ENCODE measurements at regions not wholly inside any gene's neighbourhood (a gene's known extent, or its start where the extent isn't known, plus 50 kb on each side); places are given as distances from the start of the nearest gene placed in this dataset.

DNA sequence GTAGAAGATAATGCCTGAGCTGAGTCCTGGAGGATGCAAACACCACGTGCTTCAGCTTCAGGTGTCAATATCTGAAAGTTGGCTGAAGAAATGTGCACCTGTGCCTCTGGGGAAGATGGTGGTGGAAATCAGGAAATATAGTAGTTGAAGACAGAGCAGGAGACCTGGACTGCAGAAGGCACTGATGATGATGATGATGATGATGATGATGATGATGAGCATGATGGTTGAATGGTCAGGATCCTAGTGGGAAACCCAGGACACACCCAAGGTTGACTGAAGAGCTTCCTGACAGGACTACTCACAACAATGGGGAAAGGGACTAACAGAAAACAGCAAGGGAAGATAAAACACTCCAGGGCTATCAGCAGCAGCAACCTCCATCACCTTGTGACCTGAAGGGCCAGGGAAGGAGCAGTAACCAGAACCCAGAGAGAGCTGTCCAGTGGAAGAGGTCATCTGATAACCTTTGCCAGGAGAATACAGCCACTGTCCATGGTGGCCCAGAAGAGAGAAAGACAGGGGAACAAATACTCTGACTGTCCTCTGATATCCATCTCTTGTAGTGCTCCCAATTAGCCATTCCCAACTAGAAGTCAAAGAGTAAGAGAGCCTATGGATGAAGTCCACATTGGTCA, 170.3 kb downstream of the TSHZ3 start:
- Histone ChIP-seq H3K27ac (no peak overlapping the region), H3K9me3 (peaks cover 6% of the 10 kb centered on the region; the same call in 2 of the 3 replicates), H3K4me2 (no peak overlapping the region), H3K4me1 (no peaks in the 10 kb centered on the region), H3K4me3 (no peak overlapping the region)
- TF ChIP-seq MAFK (IDR thresholded peaks at IDR 0.05; ENCODE audit: partially characterized antibody) (no peak), POLR2A (IDR thresholded peaks at IDR 0.05; ENCODE audit: low read length) (no peak), PHF8 (IDR thresholded peaks at IDR 0.05; ENCODE audit: borderline replicate concordance, low read depth) (no peak), MAZ (IDR thresholded peaks at IDR 0.05; ENCODE audit: borderline replicate concordance, low read depth, low read length) (no peak), EP300 (IDR thresholded peaks at IDR 0.05) (no peak), NR3C1 (IDR thresholded peaks at IDR 0.05) (no peak), ZFP36 (IDR thresholded peaks at IDR 0.05; ENCODE audit: borderline replicate concordance, partially characterized antibody) (no peak), HDAC2 (IDR thresholded peaks at IDR 0.05) (no peak), RNF2 (IDR thresholded peaks at IDR 0.05; ENCODE audit: borderline replicate concordance, low read depth) (no peak), JUNB (IDR thresholded peaks at IDR 0.05) (no peak), GATA3 (IDR thresholded peaks at IDR 0.05; ENCODE audit: borderline replicate concordance) (no peak), ZNF302 (CRISPR knock-in tag; IDR thresholded peaks at IDR 0.05) (no peak), JUN (IDR thresholded peaks at IDR 0.05) (no peak)
- TF ChIP-seq, protein P1, sequence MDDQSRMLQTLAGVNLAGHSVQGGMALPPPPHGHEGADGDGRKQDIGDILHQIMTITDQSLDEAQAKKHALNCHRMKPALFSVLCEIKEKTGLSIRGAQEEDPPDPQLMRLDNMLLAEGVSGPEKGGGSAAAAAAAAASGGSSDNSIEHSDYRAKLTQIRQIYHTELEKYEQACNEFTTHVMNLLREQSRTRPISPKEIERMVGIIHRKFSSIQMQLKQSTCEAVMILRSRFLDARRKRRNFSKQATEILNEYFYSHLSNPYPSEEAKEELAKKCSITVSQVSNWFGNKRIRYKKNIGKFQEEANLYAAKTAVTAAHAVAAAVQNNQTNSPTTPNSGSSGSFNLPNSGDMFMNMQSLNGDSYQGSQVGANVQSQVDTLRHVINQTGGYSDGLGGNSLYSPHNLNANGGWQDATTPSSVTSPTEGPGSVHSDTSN (IDR thresholded peaks at IDR 0.05): no peak
- TF ChIP-seq, protein P2, sequence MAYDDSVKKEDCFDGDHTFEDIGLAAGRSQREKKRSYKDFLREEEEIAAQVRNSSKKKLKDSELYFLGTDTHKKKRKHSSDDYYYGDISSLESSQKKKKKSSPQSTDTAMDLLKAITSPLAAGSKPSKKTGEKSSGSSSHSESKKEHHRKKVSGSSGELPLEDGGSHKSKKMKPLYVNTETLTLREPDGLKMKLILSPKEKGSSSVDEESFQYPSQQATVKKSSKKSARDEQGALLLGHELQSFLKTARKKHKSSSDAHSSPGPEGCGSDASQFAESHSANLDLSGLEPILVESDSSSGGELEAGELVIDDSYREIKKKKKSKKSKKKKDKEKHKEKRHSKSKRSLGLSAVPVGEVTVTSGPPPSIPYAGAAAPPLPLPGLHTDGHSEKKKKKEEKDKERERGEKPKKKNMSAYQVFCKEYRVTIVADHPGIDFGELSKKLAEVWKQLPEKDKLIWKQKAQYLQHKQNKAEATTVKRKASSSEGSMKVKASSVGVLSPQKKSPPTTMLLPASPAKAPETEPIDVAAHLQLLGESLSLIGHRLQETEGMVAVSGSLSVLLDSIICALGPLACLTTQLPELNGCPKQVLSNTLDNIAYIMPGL (CRISPR knock-in tag; IDR thresholded peaks at IDR 0.05; ENCODE audit: borderline replicate concordance): no peak
- TF ChIP-seq, protein P3, sequence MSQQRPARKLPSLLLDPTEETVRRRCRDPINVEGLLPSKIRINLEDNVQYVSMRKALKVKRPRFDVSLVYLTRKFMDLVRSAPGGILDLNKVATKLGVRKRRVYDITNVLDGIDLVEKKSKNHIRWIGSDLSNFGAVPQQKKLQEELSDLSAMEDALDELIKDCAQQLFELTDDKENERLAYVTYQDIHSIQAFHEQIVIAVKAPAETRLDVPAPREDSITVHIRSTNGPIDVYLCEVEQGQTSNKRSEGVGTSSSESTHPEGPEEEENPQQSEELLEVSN (IDR thresholded peaks at IDR 0.05; ENCODE audit: borderline replicate concordance, low read depth): no peak
- WGBS (ENCODE audit: missing lambda C conversion rate): 8% methylated on average over 1 of the region's 1 CpG
- DNase-seq (ENCODE audit: low read depth in 1 of 2, low spot score in 1 of 2) (no peak), ATAC-seq (no peak), FAIRE-seq (no peak)
- ChIA-PET CTCF (interaction anchor here (1.2 kb wide), 1 partner anchor 1046 kb away, joined by 3 read pairs; no protein-coding TSS in a partner anchor), POLR2A (no interaction called here)

DNA sequence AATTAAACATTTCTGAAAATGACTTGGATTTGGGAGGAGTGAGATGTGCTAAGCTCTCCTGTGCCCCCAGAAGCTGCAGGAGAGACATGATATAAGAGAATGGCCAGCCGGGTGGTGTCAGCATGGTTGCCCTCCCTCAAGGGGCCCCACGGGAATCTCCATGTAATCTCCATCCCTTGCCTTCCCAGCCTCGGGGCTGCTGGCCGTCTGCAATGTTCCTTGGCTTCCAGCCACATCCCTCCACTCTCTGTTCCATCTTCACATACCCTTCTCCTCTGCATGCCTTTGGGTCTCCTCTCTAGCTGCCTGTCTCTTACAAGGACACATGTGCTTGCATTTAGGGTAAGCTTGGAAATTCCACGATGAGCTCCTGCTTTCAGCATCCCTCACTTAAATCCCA, 172.0 kb downstream of the TSHZ3 start:
- CTCF ChIA-PET: no interaction called here
- WGBS (ENCODE audit: missing lambda C conversion rate): 6% methylated on average over 5 of the region's 5 CpGs
- ATAC-seq: no peak

More for the DNA sequence above, 172.0 kb downstream of the TSHZ3 start:
- no peaks in the 10 kb centered on the region for H3K4me1 ChIP-seq
- FAIRE-seq (no peak), DNase-seq (ENCODE audit: low read depth in 1 of 2, low spot score in 1 of 2) (no peak)
- H3K4me3 ChIP-seq: no peak overlapping the region
- TF ChIP-seq, protein P4, sequence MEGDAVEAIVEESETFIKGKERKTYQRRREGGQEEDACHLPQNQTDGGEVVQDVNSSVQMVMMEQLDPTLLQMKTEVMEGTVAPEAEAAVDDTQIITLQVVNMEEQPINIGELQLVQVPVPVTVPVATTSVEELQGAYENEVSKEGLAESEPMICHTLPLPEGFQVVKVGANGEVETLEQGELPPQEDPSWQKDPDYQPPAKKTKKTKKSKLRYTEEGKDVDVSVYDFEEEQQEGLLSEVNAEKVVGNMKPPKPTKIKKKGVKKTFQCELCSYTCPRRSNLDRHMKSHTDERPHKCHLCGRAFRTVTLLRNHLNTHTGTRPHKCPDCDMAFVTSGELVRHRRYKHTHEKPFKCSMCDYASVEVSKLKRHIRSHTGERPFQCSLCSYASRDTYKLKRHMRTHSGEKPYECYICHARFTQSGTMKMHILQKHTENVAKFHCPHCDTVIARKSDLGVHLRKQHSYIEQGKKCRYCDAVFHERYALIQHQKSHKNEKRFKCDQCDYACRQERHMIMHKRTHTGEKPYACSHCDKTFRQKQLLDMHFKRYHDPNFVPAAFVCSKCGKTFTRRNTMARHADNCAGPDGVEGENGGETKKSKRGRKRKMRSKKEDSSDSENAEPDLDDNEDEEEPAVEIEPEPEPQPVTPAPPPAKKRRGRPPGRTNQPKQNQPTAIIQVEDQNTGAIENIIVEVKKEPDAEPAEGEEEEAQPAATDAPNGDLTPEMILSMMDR (IDR thresholded peaks at IDR 0.05): no peak
- TF ChIP-seq, protein P5, sequence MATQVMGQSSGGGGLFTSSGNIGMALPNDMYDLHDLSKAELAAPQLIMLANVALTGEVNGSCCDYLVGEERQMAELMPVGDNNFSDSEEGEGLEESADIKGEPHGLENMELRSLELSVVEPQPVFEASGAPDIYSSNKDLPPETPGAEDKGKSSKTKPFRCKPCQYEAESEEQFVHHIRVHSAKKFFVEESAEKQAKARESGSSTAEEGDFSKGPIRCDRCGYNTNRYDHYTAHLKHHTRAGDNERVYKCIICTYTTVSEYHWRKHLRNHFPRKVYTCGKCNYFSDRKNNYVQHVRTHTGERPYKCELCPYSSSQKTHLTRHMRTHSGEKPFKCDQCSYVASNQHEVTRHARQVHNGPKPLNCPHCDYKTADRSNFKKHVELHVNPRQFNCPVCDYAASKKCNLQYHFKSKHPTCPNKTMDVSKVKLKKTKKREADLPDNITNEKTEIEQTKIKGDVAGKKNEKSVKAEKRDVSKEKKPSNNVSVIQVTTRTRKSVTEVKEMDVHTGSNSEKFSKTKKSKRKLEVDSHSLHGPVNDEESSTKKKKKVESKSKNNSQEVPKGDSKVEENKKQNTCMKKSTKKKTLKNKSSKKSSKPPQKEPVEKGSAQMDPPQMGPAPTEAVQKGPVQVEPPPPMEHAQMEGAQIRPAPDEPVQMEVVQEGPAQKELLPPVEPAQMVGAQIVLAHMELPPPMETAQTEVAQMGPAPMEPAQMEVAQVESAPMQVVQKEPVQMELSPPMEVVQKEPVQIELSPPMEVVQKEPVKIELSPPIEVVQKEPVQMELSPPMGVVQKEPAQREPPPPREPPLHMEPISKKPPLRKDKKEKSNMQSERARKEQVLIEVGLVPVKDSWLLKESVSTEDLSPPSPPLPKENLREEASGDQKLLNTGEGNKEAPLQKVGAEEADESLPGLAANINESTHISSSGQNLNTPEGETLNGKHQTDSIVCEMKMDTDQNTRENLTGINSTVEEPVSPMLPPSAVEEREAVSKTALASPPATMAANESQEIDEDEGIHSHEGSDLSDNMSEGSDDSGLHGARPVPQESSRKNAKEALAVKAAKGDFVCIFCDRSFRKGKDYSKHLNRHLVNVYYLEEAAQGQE (IDR thresholded peaks at IDR 0.05): no peak
- TF ChIP-seq POLR2A (IDR thresholded peaks at IDR 0.05; ENCODE audit: low read length): no peak
- TF ChIP-seq, protein P1 (IDR thresholded peaks at IDR 0.05): no peak
- TF ChIP-seq ESRRA (IDR thresholded peaks at IDR 0.05; ENCODE audit: borderline replicate concordance, low read length): no peak
- TF ChIP-seq EHF (CRISPR knock-in tag; IDR thresholded peaks at IDR 0.05): no peak
- TF ChIP-seq SMC3 (IDR thresholded peaks at IDR 0.05): no peak
- no peak for TF ChIP-seq CEBPB (IDR thresholded peaks at IDR 0.05)
- TF ChIP-seq, protein P6, sequence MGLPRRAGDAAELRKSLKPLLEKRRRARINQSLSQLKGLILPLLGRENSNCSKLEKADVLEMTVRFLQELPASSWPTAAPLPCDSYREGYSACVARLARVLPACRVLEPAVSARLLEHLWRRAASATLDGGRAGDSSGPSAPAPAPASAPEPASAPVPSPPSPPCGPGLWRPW (IDR thresholded peaks at IDR 0.05): no peak
- H3K27ac ChIP-seq: no peak overlapping the region
- H3K4me2 ChIP-seq: no peak overlapping the region
- POLR2A ChIA-PET: no interaction called here
- peaks cover 6% of the 10 kb centered on the region; the same call in 2 of the 3 replicates for H3K9me3 ChIP-seq
